H54 (cell line): ENCODE measurements at regions not wholly inside any gene's neighbourhood (a gene's known extent, or its start where the extent isn't known, plus 50 kb on each side); places are given as distances from the start of the nearest gene placed in this dataset.

Source experiments
- DNase-seq: peaks from one replicate; pipeline ENCODE4 v3.0.0; 2011; ENCODE audit warnings: low spot score, mixed read lengths; ENCODE audit not compliant: insufficient read length
- FAIRE-seq: peaks from 3 replicates; lab custom pipeline; 2011; peaks lifted over from hg19 to GRCh38; lab: Jason Lieb, UNC
- POLR2A ChIP-seq: IDR thresholded peaks from 2 replicates; pipeline ENCODE4 v1.6.1; 2011; ENCODE audit warnings: low read depth, mild to moderate bottlenecking, low read length

GRCh38 chr7:19999681-20000080, 217.5 kb downstream of the MACC1 start:
- no peak for DNase-seq
- TF ChIP-seq POLR2A, result no peak
- FAIRE-seq, result no peak

GRCh38 chr7:19991936-19992335, 218.5 kb upstream of the TMEM196 start:
- TF ChIP-seq POLR2A, result no peak
- FAIRE-seq (peak; percentile 86), DNase-seq (no peak)

DNA sequence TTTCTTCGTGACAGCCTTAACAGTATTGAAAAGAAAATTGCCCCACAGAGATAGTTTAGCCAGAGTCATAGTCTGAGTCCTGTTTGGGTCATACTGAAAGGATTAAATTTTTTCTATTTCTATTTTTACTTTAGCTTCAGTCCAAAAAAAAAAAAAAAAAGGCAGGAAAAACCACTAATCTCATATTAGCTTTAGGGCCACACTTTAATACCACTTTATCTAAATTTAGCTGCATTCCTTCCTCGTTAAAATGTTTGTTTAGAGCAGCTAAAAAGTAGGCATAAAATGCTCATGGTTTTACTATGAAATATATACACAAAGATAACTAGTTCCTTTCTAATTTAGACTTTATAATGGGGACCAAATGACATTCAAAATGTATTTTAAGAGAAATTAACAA, 216.5 kb upstream of the TMEM196 start:
- TF ChIP-seq POLR2A, result no peak
- DNase-seq (no peak), FAIRE-seq (peak; percentile 11)

- FAIRE-seq (peak; percentile 62), DNase-seq (no peak)
- TF ChIP-seq POLR2A, result no peak
Measured at GRCh38 chr7:19988860-19989259, 215.4 kb upstream of the TMEM196 start.

DNA sequence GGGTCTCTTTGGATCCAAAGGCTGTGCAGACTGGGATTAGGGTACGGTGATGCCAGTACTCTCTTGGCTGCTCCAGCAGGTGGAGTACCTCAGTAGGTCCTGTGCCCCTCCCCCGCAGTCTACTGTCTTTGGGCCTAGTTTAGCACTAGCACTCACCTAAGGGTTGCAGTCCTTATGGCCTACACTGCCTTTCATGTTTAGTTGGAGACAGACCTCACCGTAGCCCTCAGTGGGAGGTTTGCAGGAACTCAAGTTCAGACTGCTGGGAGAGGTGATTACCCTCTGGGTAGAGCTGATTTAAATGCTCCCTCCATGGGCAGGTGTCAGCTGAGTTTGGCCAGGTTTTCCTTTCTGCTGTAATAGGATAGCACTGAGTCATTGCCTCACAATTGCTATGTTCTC, 210.8 kb upstream of the TMEM196 start:
- peak; percentile 20 for FAIRE-seq
- 0 out of 2 replicates have a peak, but pooled peaks have one; percentile 13 for TF ChIP-seq POLR2A

GRCh38 chr7:19982841-19983835, 209.7 kb upstream of the TMEM196 start:
- TF ChIP-seq POLR2A, result 0 out of 2 replicates have a peak, but pooled peaks have one; percentile 10
- peak; percentile 95 for FAIRE-seq

More for the DNA sequence above, 210.8 kb upstream of the TMEM196 start:
- no peak for DNase-seq

DNA sequence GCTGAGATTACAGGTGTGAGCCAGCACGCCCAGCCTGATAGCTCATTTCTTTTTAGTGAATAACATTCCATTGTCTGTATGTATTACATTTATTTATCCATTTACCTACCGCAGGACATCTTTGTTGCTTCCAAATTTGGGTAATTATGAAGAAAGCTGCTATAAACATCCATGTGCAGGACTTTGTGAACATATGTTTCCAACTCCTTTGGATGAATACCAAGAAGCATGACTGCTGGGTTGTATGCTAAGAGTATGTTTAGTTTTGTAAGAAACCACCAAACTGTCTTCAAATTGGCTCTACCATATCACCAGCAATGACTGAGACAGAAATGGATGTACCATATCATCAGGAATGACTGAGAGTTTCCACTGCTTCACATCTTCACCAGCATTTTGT, 200.2 kb upstream of the TMEM196 start:
- no peak for DNase-seq
- TF ChIP-seq POLR2A, result no peak
- peak; percentile 79 for FAIRE-seq

More at GRCh38 chr7:19982841-19983835, 209.7 kb upstream of the TMEM196 start:
- DNase-seq, result no peak

- TF ChIP-seq POLR2A, result no peak
- FAIRE-seq (peak; percentile 15), DNase-seq (no peak)
Measured at GRCh38 chr7:19972876-19973275, 199.5 kb upstream of the TMEM196 start.

DNA sequence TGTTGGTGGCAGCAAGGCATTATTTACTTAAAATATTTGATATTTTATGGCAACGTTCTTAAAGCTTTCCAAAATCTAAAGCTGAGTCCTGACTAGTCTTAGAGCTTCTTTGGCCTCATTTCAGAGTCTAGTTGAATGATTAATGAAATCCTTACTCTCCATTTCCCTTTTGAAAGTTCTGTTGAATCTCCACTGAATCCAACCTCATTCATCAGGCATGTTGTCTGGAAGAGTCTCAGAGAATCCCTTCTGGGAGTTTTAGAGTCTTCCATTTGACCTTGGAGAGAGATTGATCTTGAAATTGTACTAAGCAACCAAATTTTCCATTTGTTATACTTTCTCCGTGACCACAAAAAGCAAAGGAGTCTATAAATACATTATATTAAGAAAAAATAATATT, 198.5 kb upstream of the TMEM196 start:
- DNase-seq (no peak), FAIRE-seq (peak; percentile 11)

GRCh38 chr7:19970514-19970913, 197.1 kb upstream of the TMEM196 start:
- TF ChIP-seq POLR2A, result no peak
- DNase-seq (no peak), FAIRE-seq (no peak)

More for the DNA sequence above, 198.5 kb upstream of the TMEM196 start:
- no peak for TF ChIP-seq POLR2A

- no peak for TF ChIP-seq POLR2A
- FAIRE-seq, result peak; percentile 99
- DNase-seq, result peak; percentile 11
Measured at GRCh38 chr7:19969859-19970493, 196.6 kb upstream of the TMEM196 start.

DNA sequence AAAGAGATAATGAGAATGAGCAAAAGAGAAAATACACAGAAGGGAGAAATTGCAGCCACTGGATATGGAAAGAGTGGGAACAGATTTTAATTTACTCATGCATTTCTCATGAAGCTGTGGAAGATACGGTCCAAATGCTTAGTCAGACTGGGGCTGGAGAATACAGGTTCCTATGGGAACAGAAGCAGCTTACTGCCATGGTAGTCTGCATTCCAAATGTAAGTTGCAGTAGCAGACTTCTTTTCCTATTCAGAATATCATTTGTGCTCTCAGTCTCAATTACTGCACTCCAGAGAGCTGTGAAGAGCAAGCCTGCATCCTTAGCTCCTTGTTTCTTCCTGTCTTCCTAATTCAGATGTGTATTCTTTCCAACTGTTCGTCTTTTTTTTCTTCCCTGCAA, 190.8 kb upstream of the TMEM196 start:
- DNase-seq, result no peak
- TF ChIP-seq POLR2A, result no peak
- FAIRE-seq, result no peak

DNA sequence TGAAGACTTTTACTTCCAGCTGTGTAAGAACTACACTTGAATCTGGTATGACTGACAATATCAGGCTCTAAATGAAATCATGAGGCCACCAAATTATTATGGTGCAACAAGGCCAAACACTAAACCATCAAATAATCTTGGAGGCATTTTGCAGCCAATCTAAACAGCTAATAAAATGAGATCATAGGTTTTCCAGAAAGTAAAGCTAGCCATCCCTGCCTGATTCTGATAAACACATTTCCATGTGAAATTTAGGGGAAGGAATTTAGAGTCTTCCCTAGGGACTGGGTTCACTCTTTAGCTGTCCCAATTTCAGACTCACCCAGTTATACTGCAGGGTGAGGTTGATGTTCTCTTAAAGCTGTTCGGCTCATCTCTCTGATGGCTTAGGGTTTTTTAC, 190.3 kb upstream of the TMEM196 start:
- no peak for DNase-seq
- FAIRE-seq, result no peak
- no peak for TF ChIP-seq POLR2A

DNA sequence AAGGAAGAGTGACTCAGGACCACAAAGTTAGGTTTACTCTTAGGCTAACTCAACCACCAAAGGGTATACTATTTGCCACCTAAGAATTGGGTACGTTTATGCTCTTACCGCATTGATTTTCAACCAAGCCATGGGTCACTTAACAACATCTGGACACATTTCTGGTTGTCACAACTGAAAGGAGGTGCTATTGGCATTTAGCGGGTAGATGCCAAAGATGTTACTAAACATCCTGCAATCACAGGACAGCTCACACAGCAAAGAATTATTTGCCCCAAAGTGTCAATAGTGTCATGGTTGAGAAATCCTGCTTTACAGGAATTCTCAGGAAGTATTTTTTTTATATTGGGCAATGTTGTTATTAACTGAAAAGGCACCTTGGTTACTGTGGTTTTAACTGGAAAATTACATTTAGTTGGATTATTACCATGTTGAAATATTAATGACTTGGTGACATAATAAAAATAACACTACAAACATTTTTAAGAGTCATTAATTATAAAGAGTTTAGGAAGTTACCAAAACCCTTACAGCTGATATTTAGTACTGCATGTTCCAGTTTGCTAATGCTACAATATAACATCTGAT, 185.0 kb upstream of the TMEM196 start:
- DNase-seq, result peak; percentile 40
- peak; percentile 99 for FAIRE-seq
- no peak for TF ChIP-seq POLR2A
